Body of pancreas (tissue), 4 donors: ENCODE measurements at regions not wholly inside any gene's neighbourhood (a gene's known extent, or its start where the extent isn't known, plus 50 kb on each side); places are given as distances from the start of the nearest gene placed in this dataset.

Source experiments
- ATAC-seq: fragments of 150-250 bp; one replicate; pipeline ENCODE4 v1.9.1; 2016
- DNase-seq, 4 donors: peaks; one replicate each; pipeline ENCODE4 v3.0.0-alpha.2; 2019
- H3K27ac ChIP-seq, 4 donors: fragments of 200-600 bp; sonication (generic); 1 replicate in 3 of 4; 2 replicates in 1 of 4; pipeline versions ENCODE4 v1.5.1 to v1.6.1; 2016 to 2019; ENCODE audit warnings: mild to moderate bottlenecking in 1 of 4, mixed read lengths in 1 of 4, moderate library complexity in 1 of 4
- H3K27me3 ChIP-seq, 2 donors: fragments of 200-600 bp; sonication (generic); one replicate each; pipeline ENCODE4 v1.6.0; 2016; ENCODE audit warnings: mild to moderate bottlenecking in 1 of 2
- H3K36me3 ChIP-seq, 2 donors: fragments of 200-600 bp; sonication (generic); replicated peaks in 1 of 2; 2 replicates each; pipeline ENCODE4 v1.5.1; 2016; ENCODE audit warnings: low read depth in 2 of 2; ENCODE audit not compliant: insufficient read depth in 1 of 2
- H3K4me1 ChIP-seq: fragments of 200-600 bp; sonication (generic); one replicate; pipeline ENCODE4 v1.6.0; 2016
- H3K4me3 ChIP-seq, 2 donors: fragments of 200-600 bp; sonication (generic); 1 replicate in 1 of 2; 2 replicates in 1 of 2; pipeline ENCODE4 v1.5.1; 2016 to 2019
- H3K9me3 ChIP-seq, 3 donors: fragments of 200-600 bp; sonication (generic); 1 replicate in 2 of 3; 2 replicates in 1 of 3; pipeline ENCODE4 v1.5.1; 2016
- POLR2A ChIP-seq, 3 donors: fragments of 450-650 bp; IDR thresholded peaks; one replicate each; pipeline ENCODE4 v1.6.1; 2016; ENCODE audit warnings: antibody characterized with exemption in 3 of 3, mild to moderate bottlenecking in 2 of 3
- WGBS, 2 donors: methylation state at CpG; one replicate each; pipeline ENCODE4 v1.1.5; 2017; 5-methylcytosine and 5-hydroxymethylcytosine counted together
- intact Hi-C: fragments of 100-400 bp; cut with DNase I; formaldehyde crosslinking; loops from one replicate; pipeline ENCODE4 v1.15.1; 2023
- TF ChIP-seq, protein P1 (sequence below), 7 experiments: fragments of 450-650 bp in 4 of 7; fragments of 200-600 bp in 3 of 7; sonication (generic) in 3 of 7; IDR thresholded peaks; one replicate each; pipeline ENCODE4 v1.5.1; 2016 to 2019; ENCODE audit warnings: antibody characterized with exemption in 7 of 7

DNA sequence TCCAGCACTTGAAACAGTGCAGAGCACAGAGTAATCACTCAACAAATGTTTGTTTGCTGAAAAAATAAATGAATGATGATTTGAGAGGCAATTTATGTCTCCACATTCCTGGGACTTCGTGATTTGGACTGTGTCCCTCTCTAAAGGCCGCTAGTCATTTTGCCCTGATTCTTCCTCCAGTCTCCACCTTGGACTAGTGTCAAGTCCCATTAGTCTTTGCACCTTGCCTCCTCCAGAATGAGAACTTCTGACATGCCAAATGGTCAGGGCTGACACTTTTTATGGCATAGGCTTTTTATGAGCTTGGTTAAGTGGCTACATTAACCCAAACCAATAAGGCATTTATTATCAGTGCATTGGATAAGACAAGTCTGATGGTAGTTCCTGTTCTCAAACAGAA is 65.1 kb upstream of the POF1B start:
- H3K27ac ChIP-seq: no peak overlapping the region
- intact Hi-C loops: no loop called here
- ATAC-seq (no peak), DNase-seq (no peak)
- H3K27me3 ChIP-seq: no peaks in the 10 kb centered on the region
- TF ChIP-seq POLR2A (IDR thresholded peaks at IDR 0.05): no peak
- TF ChIP-seq, protein P1, sequence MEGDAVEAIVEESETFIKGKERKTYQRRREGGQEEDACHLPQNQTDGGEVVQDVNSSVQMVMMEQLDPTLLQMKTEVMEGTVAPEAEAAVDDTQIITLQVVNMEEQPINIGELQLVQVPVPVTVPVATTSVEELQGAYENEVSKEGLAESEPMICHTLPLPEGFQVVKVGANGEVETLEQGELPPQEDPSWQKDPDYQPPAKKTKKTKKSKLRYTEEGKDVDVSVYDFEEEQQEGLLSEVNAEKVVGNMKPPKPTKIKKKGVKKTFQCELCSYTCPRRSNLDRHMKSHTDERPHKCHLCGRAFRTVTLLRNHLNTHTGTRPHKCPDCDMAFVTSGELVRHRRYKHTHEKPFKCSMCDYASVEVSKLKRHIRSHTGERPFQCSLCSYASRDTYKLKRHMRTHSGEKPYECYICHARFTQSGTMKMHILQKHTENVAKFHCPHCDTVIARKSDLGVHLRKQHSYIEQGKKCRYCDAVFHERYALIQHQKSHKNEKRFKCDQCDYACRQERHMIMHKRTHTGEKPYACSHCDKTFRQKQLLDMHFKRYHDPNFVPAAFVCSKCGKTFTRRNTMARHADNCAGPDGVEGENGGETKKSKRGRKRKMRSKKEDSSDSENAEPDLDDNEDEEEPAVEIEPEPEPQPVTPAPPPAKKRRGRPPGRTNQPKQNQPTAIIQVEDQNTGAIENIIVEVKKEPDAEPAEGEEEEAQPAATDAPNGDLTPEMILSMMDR (IDR thresholded peaks at IDR 0.05): no peak
- no peaks in the 10 kb centered on the region for H3K4me1 ChIP-seq
- H3K9me3 ChIP-seq: no peaks in the 10 kb centered on the region
- H3K4me3 ChIP-seq: no peak overlapping the region
- WGBS, 2 donors: 37 to 42% methylated on average over 2 of the region's 2 CpGs
- H3K36me3 ChIP-seq: no peaks in the 10 kb centered on the region
